AG04450 (cell line): ENCODE measurements at regions not wholly inside any gene's neighbourhood (a gene's known extent, or its start where the extent isn't known, plus 50 kb on each side); places are given as distances from the start of the nearest gene placed in this dataset.

Experiments
- CTCF ChIA-PET: fragments of 300-600, 350-600 bp; formaldehyde crosslinking; extraction: SDS; loops from one replicate; lab custom pipeline; 2022; ENCODE audit warnings: antibody characterized with exemption, inconsistent platforms; lab: Charles Lee
- POLR2A ChIA-PET: fragments of 350-600 bp; formaldehyde crosslinking; extraction: SDS; loops from one replicate; lab custom pipeline; 2021; ENCODE audit warnings: antibody characterized with exemption, inconsistent platforms; lab: Yijun Ruan, JAX
- DNase-seq: peaks from one replicate; pipeline ENCODE4 v3.0.0-alpha.2; 2011; ENCODE audit warnings: low read depth, low spot score
- H3K27ac ChIP-seq: one replicate; pipeline ENCODE4 v1.5.1; 2012; ENCODE audit warnings: low read depth, low read length, control low read depth
- H3K27me3 ChIP-seq: one replicate; pipeline ENCODE4 v1.6.0; 2012; ENCODE audit warnings: low read length; ENCODE audit not compliant: control insufficient read depth, insufficient read depth
- H3K4me3 ChIP-seq: 2 replicates; pipeline ENCODE4 v1.5.1; 2011; ENCODE audit warnings: mild to moderate bottlenecking, low read depth, low read length, control low read depth
- H3K9me3 ChIP-seq: 2 replicates; pipeline ENCODE4 v1.5.1; 2012; ENCODE audit warnings: low read length; ENCODE audit not compliant: control insufficient read depth, insufficient read depth
- CTCF ChIP-seq: IDR thresholded peaks from 2 replicates; pipeline ENCODE4 v1.5.1; 2011; ENCODE audit warnings: low read depth, low read length, control low read depth, inconsistent platforms

- H3K4me3 ChIP-seq = no peak overlapping the region
- no peak for DNase-seq
- no peaks in the 10 kb centered on the region for H3K27me3 ChIP-seq
- no peak for TF ChIP-seq CTCF
- H3K9me3 ChIP-seq = peaks cover 41% of the 10 kb centered on the region
- POLR2A ChIA-PET = no interaction called here
- H3K27ac ChIP-seq = no peak overlapping the region
- CTCF ChIA-PET = no interaction called here
Observed at GRCh38 chr5:5609935-5610334, 187.5 kb downstream of the ICE1 start.

- DNase-seq = no peak
- CTCF ChIA-PET = no interaction called here
- no peak overlapping the region for H3K4me3 ChIP-seq
- TF ChIP-seq CTCF = no peak
- H3K27me3 ChIP-seq = no peaks in the 10 kb centered on the region
- peaks cover 18% of the 10 kb centered on the region for H3K9me3 ChIP-seq
- POLR2A ChIA-PET = no interaction called here
- no peak overlapping the region for H3K27ac ChIP-seq
Observed at GRCh38 chr5:5605170-5605764, 182.8 kb downstream of the ICE1 start.

GRCh38 chr5:5602554-5602953 is 180.1 kb downstream of the ICE1 start:
- peaks cover 28% of the 10 kb centered on the region; the same call in 1 of the 2 replicates for H3K9me3 ChIP-seq
- H3K4me3 ChIP-seq = no peak overlapping the region
- POLR2A ChIA-PET = no interaction called here
- CTCF ChIA-PET = no interaction called here
- TF ChIP-seq CTCF = no peak
- no peak for DNase-seq
- no peak overlapping the region for H3K27ac ChIP-seq
- H3K27me3 ChIP-seq = no peaks in the 10 kb centered on the region

- no peak for DNase-seq
- Histone ChIP-seq H3K27ac (no peak overlapping the region), H3K9me3 (peaks cover 23% of the 10 kb centered on the region), H3K27me3 (no peaks in the 10 kb centered on the region), H3K4me3 (no peak overlapping the region)
- TF ChIP-seq CTCF = no peak
- POLR2A ChIA-PET = no interaction called here
- CTCF ChIA-PET = no interaction called here
Observed at GRCh38 chr5:5598547-5599113, 176.2 kb downstream of the ICE1 start.

- no peak overlapping the region for H3K27ac ChIP-seq
- DNase-seq = no peak
- TF ChIP-seq CTCF = no peak
- peaks cover 28% of the 10 kb centered on the region for H3K9me3 ChIP-seq
- ChIA-PET CTCF (no interaction called here), POLR2A (no interaction called here)
- no peaks in the 10 kb centered on the region for H3K27me3 ChIP-seq
- H3K4me3 ChIP-seq = no peak overlapping the region
Observed at GRCh38 chr5:5593391-5593790, 170.9 kb downstream of the ICE1 start.
